ENCODE measurements at regions not wholly inside any gene's neighbourhood (a gene's known extent, or its start where the extent isn't known, plus 50 kb on each side); places are given as distances from the start of the nearest gene placed in this dataset.

- DNase-seq: no peak
Measured at GRCh38 chr9:135009794-135010585, 77.5 kb upstream of the OLFM1 start.

- DNase-seq: no peak
Measured at GRCh38 chr9:135010586-135010860, 76.9 kb upstream of the OLFM1 start.

DNA sequence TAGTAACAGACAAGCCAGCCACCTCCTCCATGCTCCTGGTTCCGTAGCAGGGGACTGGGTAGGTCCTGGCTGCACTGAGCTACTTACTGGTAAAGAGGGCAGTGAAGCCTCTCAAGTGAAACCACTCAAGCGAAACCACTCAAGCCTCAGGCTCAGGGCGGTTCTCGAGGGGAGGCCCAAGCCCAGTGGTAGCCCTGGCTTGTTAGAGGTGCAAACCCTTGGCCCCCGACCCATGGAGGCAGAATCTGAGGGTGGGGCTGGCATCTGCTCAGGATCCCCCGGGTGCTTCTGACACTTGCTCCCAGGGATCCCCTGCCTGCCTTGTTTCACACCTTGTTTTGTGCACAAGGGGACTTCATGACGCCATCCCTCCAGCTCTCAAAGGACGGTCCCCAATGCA, 76.5 kb upstream of the OLFM1 start:
- no peak for DNase-seq

- DNase-seq: no peak
Measured at GRCh38 chr9:135012166-135012565, 75.3 kb upstream of the OLFM1 start.

- DNase-seq: no peak
Measured at GRCh38 chr9:135014311-135015010, 73.0 kb upstream of the OLFM1 start.

DNA sequence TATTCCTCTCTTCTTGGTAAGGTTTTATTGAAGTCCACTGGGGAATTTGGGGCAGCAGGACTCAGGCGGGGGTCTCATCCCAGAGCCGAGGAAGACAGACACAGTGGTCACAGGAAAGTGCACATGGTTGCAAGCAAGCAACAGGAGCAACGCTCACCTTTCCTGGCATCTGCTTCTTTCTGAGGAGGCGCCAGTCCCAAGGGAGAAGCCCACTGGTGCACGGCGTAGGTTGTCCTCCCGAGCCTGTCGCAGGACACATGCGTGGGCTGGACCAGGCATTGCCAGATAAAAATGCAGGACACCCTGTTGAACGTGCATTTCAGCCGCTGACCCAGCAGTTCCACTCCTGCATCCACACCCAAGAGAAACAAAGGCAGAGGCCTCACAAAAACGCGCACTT, 72.4 kb upstream of the OLFM1 start:
- no peak for DNase-seq

DNA sequence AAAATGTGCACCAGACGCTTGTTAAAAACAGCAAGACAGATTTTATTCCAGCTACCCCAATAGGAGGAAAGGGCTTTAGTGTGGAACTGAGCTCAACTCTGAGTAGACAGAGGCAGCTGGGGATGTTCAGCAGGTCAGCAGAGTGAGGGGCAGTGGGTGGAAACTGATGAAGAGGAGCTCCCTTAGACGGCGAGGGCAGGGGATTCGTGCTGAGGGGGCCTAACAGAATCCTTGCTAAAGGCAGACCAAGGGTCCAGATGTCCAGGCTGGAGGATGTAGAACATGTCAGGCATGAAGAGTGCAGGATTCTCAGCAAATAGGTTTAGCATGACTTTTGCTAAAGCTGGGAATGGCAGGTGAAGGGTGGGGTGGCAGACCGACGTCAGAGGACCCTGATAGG, 71.9 kb upstream of the OLFM1 start:
- no peak for DNase-seq

DNA sequence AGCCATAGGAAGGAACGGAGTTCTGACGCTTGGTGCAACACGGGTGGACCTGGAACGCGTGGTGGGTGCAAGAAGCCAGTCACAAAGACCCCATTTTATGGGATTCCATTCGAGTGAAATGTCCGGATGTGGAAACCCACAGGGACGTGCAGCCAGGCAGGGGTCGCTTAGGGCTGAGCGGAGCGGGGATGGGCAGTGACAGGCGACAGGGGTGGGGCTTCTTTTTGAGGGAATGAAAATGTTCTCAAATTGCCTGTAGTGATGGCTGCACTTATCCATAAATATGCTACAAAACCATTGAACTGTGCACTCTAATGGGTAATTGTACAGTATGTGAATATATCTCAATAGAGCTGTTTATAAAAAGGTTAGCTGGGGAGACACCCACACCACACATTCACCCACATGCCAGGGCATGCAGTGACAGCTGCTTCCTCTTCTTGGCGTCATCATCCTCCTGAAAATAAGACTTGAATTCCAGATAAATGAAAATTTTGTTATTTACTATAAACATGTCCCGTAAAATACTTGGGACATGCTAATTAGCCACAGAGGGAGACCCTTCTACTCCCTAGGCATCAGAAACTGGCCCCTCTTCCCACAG, 71.3 kb upstream of the OLFM1 start:
- DNase-seq: no peak

DNA sequence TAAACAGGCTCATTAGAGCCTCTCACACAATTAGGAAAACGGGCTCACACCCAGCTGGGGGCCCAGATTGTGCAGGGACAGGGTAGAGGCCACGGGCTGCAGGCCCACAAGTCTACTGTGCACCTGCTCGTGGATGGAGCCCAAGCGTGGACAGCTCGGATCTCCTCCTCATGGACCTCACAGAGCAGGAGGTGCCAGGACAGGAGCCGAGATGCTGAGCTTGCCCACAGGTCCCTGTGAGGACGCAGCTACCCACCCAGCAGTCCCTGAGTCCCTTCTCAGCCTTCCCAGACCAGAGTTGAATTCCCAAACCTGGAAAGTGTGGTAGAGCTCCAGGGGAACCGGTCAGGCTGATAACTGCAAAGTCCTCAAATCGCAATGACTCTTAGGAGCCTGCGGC, 70.6 kb upstream of the OLFM1 start:
- no peak for DNase-seq

GRCh38 chr9:135017899-135018298, 69.6 kb upstream of the OLFM1 start:
- no peak for DNase-seq

DNA sequence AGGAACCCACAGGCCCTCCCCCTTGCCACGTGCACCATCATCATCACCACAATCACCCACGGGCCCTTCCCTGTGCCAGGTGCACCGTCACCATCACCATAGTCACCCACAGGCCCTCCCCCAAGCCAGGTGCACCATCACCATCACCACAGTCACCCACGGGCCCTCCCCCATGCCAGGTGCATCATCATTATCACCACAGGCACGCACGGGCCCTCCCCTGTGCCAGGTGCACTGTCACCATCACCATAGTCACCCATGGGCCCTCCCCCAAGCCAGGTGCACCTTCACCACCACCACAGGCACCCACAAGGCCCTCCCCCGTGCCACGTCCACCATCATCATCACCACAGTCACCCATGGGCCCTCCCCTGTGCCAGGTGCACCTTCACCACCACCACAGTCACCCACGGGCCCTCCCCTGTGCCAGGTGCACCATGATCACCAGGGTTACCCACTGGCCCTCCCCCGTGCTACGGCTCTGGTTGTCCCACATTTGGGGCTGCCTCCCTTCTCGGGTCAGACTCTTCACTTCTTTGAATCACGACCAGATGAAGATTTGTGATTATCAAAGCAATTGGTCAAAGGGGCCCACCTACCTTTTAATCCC, 69.1 kb upstream of the OLFM1 start:
- DNase-seq: no peak

- DNase-seq: no peak
Measured at GRCh38 chr9:135019224-135019623, 68.2 kb upstream of the OLFM1 start.

GRCh38 chr9:135020481-135021392, 66.7 kb upstream of the OLFM1 start:
- DNase-seq: no peak

DNA sequence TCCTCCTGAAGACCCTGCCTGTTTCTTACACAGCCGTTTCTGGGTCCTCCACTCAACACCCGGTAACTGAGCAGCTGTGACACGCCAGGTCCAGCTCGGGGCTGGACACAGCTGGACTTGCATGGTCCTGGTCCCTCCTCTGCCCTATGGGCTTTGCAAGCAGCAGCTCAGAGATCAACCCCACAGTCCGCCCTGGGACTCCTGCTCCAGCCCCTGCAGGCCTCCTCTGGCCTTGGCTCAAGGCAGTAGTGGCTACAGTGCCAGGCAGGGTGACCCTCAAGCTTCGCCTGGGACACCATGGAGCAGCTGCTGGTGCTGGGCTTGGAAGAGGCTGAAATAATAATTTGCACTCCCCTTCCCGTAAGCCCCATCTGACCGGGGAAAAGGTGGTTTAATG, 66.1 kb upstream of the OLFM1 start:
- DNase-seq: no peak

DNA sequence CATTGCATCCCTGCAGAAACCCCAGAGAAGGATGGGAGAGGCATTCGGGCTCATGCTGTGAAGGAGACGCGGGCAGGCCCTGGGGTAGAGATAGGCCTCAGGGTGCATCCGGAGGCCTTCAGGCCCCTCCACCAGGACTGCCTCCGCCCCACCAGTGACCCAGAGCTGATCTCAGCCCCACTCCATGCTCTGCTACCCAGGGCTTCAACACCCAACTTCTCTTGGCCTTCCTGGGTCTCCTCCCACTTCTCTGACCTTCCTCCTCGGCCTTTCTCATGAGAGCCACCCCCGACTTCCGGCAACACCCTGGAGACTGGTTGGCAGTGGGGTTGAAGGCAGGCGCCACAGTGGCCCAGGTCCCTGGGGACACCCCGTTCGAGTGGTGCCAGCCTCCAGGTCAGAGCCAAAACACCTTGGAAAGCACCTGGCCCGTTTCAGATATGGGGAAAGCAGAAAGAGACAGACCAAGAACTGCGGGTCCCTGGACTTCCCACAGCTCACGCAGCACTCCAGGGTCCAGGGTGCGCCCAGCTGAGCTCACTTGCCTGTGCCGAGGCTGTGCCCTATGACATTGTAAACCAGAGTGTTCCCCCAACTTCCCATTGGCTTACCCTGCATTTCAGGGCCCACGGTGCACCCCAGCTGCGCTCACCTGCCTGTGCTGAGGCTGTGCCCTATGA, 65.1 kb upstream of the OLFM1 start:
- no peak for DNase-seq

GRCh38 chr9:135023088-135023785, 64.2 kb upstream of the OLFM1 start:
- peak in 1 of 2 experiments; percentile 12 for DNase-seq

DNA sequence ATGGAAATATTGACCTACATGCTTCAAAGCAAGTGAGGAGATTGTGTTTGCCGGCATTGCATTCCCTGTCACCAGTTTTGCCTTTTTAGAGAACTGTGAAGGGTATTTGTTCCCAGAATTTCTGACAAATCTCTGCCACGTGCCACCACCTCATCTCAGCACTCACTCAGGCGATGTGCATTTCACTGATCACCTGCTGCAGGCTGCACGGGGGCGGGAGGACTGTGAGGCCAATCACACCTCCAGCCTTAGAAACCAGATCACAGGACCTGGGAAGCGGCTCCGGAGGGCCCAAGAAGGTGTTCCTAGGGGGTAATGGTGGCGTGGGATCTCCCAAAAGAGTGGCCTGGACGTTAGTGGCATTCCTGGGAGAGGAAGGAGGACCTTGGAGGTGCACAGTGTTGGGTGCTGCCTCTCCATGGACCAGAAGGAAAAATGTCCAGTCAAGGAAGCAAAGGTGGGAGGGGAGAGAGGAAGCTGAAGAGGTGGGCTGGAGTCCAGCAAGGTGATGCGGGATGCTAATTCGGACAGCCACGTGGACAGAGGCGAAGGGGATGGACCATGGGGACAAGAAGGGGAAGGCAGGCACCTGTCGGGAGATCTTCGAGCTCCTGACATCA, 63.6 kb upstream of the OLFM1 start:
- no peak for DNase-seq

GRCh38 chr9:135029463-135029862, 58.0 kb upstream of the OLFM1 start:
- no peak for DNase-seq

DNA sequence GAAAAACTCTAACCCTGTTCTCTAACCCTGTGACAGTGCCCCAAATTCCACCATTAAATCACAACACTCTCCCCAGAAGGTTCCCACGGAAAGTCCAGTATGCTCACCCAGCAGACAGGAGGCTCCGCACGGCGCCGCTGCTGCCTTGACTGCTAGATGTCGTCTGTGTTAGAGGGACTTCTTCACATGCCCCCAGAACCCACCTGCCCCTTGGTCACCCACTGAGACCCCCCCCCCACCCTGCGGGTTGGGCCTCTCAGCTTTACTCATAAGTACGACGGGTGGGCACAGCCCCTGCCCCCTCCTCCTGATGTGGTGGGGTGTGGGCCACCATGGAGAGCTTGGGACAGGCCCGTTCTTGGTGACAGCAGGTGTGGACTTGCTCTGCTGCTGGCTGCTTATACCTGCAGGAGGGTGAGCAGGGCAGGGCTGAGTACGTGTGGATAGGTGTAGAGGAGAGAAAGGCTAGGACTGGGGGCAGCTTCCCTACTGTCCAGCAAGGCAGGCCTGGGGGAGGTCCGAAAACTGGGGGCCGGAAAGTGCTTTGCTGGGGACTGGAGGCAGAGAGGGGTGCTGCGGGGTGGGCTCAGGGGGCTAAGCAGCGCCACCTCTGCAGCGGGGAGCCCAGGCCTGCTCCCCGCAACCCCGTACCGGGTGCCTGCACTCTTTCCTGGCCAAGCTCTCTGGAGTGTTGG, 57.5 kb upstream of the OLFM1 start:
- DNase-seq: no peak

- no peak for DNase-seq
Measured at GRCh38 chr9:135030566-135031226, 56.8 kb upstream of the OLFM1 start.

Data from NCI-H446 (cell line).